ENCODE measurements at regions not wholly inside any gene's neighbourhood (a gene's known extent, or its start where the extent isn't known, plus 50 kb on each side); places are given as distances from the start of the nearest gene placed in this dataset.
"Not testable (repeated sequence)": the region's sequence is repeated elsewhere in the genome, so short reads cannot be mapped to it uniquely, and the experiment has no call there.

- no peak for DNase-seq
Observed at GRCh38 chr6:122214605-122215318, 184.7 kb upstream of the HSF2 start.

- no peak for DNase-seq
Observed at GRCh38 chr6:122220254-122220653, 179.2 kb upstream of the HSF2 start.

DNA sequence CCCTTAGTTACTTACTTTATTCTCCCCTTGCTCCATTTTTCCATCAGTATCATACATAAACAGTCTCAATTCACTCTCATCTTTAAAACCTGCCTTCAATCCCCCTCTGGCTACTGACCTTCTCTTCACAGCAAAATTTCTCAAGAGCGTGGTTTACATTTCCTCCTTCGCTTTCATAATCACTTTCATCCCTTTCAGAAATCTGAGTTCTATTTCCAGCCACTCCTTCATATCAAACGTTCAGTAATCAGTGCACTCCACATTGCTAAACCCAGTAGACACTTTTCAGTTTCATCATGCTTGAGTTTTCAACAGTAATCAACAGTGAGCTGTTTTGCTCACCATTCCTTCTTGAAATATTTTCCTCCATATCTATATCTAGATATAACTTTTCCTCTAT lies 176.7 kb upstream of the HSF2 start:
- peak; percentile 79 for DNase-seq

DNA sequence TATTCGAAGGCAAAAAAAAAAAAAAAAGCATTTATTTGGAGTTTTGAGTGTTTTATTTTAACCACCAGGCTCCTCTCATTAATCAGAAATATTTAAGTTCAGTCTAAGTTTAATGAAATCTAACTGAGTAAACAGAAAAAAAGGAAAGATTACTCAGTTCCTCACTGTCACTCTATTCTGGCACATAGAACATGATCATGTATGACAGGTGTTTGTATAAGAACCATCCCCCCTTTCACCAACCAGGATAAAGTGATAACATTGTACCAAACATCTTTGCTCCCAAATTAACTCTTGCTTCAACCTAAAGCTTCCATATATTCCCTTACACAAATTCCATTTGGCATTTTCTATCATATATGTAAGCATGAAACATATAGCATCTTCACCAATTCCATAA lies 176.2 kb upstream of the HSF2 start:
- DNase-seq = no peak

DNA sequence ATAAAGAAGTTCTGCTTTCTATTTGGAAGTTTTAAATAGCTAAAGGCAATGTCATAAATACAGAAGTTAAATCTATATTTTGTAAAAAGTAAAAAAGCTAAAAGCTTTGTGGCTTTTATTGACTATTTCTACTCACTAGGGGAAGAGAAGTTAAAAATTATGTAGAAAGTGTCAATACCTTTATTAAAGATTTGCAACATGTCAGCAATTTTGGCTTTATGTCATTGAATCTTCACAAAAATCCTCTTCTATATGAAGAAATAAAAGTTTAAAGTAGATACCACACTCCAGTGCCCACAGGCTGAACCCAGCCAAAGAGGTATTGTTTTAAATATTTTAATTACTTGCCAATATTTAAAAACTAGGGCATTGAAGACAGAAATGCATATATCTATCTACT lies 160.6 kb upstream of the HSF2 start:
- DNase-seq = no peak

GRCh38 chr6:122246906-122247658 lies 152.4 kb upstream of the HSF2 start:
- DNase-seq = no peak

GRCh38 chr6:122248001-122248669 lies 151.3 kb upstream of the HSF2 start:
- no peak for DNase-seq

GRCh38 chr6:122248844-122249243 lies 150.6 kb upstream of the HSF2 start:
- DNase-seq = no peak

GRCh38 chr6:122258839-122259238 lies 140.6 kb upstream of the HSF2 start:
- DNase-seq = no peak

GRCh38 chr6:122264557-122264956 lies 134.9 kb upstream of the HSF2 start:
- no peak for DNase-seq

DNA sequence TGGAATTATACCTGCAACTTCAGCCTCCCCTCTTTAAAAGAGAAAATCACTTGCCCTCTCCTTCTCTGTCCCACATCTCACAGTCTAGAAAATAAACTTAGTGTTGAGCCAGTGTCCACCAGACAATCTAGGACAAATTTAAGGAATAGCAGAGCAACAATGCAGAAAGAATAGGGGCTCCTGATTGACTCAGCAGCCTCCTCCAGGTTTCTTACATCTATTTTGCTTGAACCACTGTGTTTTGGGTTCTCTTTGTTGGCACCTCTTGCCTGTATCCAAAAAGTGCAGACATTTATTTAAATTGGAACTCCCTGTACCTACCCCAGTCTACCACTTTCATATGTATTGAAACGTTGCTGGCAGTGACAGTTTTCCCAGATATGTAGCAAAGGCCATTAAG lies 133.7 kb upstream of the HSF2 start:
- DNase-seq = no peak

DNA sequence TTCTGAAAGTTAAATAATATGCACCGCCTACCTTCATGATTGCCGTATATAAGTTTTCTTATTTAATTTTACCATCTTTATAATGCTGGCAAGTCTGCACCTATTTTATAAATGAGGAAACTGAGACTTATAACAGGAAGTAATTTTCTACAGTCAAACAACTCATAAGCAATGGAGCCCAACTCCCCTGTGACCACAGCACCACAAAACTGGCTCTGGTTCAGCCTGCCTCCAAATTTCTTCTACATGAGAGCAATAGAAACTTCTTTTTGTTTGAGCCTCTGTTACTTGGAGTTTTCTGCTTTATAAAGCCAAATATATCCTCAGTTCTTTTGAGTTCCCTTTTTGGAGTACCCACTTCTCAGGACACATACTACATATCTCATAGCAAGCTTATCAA lies 131.1 kb upstream of the HSF2 start:
- DNase-seq = no peak

DNA sequence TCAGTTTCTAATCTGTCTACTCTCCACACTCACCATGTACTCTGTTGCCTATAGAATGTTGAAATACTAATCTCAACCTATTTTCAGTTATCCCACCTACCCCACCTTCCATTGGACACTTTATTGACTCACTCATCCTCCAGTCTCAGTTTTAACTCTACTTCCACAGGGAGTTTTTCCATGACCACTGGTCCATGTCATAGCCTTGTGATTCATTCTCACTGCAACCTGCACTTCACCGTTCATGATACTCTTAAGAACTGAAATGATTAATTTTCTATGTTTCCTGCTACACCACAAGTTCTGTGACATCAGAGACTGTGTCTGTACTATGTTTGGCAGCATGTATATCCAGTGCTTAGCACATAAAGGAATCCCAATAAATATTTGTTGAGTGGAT lies 122.8 kb upstream of the HSF2 start:
- peak; percentile 15 for DNase-seq

- DNase-seq = not testable (repeated sequence)
Observed at GRCh38 chr6:122280105-122281021, 119.1 kb upstream of the HSF2 start.

- DNase-seq = no peak
Observed at GRCh38 chr6:122283884-122284283, 115.6 kb upstream of the HSF2 start.

DNA sequence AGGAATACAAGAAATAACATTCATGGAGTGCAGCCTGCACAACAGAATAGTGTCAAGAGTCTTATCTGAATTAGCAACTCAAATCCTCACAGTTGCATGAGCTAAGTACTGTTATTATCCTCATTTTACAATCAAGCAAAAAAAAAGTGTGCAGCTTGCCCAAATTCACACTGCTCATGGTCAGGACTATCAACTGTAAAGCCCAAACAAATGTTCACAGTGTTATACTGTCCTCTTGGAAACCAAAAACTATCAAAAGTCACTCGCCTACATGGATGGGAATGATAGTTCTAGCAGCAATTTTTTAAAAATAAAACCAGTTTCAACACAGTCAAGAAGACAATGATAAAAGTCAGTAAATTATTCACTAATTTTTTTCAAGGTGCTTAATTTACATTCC lies 114.6 kb upstream of the HSF2 start:
- no peak for DNase-seq

GRCh38 chr6:122285292-122285913 lies 114.0 kb upstream of the HSF2 start:
- no peak for DNase-seq

DNA sequence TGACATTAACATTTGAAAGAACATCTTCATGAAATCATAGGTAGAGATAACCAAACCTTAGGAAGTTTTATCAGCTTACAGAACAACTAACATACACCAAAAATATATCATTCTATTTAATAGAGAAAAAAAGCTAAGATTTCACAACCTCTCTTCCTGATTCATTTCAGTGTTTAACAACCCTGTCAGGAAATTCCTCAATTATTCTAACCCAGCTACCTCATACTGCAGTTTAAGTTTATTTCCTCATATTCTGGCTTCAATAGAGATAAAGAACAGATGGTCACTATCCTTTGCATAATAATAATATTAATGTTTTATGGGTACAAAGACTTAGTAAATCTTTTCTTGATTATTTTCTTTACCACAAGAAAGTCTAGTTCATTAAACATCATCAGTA lies 112.9 kb upstream of the HSF2 start:
- peak; percentile 6 for DNase-seq

DNA sequence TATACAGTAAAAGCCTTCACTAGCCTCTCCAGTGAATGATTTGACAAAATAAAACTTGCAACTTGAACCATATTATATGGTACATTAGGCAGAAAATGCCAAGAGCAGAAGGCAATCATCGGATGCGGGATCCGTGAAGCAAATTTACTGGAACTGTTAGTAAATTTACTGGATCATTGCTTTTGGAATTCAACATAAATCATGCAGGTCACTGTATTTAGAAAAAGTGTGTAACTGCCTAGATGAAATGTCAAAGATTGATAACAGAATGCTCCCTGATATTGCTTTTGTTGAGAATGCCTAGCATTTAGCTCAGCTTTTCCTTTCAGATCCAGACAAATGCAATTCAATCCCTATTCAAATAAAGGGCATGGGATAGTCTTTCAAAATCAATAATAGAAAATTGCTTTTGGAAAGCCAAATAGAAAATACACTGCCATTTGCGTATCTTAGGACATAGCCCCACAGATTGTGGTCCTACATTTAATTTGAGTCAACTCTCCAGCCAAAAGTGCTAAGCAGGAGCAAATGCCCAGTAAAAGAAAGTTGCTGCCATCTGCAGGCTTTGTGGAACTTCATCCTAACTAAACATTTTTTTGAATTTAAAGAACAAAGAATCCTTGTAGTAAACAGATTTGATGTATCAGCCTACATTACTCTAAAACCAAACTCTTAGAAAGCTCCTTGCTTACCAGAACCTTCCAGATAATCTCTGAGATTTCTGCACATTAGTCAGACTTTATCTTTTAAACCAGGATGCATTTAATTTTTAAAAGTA lies 109.5 kb upstream of the HSF2 start:
- DNase-seq = no peak

DNA sequence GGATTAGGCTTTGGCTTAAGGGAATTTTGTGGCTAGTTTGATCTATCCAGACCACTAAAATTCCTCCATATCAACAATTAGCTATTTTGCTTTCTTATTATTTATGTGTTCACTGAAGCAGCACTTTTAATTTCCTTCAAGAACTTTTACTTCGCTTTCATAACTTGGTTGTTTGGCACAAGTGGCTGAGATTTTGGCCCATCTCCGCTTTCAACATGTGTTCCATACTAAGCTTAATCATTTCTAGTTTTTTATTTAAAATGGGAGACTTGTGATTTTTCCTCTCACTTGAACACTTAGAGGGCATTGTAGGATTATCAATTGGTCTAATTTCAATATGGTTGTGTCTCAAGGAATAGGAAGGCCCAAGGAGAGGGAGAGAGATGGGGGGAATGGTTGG lies 102.4 kb upstream of the HSF2 start:
- no peak for DNase-seq

DNA sequence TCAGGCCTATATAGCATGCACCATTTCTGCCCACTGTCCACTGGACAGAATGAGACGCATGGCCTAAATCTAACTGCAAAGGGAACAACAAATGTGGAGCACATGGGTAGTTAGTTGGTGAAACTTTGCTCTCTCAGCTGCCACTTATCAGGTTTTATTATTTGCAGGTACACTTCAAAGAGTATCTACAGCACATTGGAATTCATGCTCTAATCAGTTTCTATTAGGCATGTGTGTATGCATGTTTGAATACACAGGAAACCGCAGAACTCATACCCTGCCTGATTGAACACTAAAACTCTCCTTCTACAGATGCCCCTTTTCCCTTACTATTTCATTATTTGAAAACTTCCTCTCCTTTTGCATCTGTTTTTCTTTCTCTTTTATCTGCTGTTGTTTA lies 97.4 kb upstream of the HSF2 start:
- no peak for DNase-seq

DNA sequence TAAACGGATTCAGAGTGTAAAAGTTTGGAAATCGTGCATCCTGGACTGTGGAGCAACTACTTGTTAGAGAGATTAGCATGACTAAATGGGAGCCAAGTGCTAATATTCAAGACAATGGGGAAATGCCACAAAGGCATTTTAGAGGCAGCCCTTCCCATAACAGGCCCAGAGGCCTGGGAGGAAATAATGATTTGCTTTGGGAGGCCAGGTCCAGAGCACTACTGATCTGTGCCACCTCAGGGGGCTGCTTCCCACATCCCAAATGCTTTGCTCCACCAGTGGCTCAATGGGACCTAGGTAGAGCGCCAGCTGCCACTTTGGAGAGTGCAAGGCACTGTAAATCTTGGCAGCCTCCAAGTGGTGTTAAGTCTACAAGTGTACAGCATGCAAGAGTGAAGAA lies 91.9 kb upstream of the HSF2 start:
- no peak for DNase-seq

Measured in NCI-H226 (cell line).